CD4-positive, alpha-beta T cell treated with Interleukin-1 beta for 1 hour (primary cell): ENCODE measurements at regions not wholly inside any gene's neighbourhood (a gene's known extent, or its start where the extent isn't known, plus 50 kb on each side); places are given as distances from the start of the nearest gene placed in this dataset.

Experiments used
- DNase-seq, 2 donors: peaks; one replicate each; pipeline ENCODE4 v3.0.0-alpha.2; 2020 to 2022

GRCh38 chr9:90010793-90011192 lies 406.0 kb downstream of the GADD45G start:
- DNase-seq: no peak

- no peak for DNase-seq
Observed at GRCh38 chr9:90012949-90013348, 408.1 kb downstream of the GADD45G start.

- DNase-seq: no peak
Observed at GRCh38 chr9:90013778-90014177, 409.0 kb downstream of the GADD45G start.

GRCh38 chr9:90014421-90014820 lies 409.6 kb downstream of the GADD45G start:
- no peak for DNase-seq

GRCh38 chr9:90016272-90016671 lies 411.5 kb downstream of the GADD45G start:
- no peak for DNase-seq

GRCh38 chr9:90017679-90018078 lies 412.9 kb downstream of the GADD45G start:
- DNase-seq: no peak

- DNase-seq: no peak
Observed at GRCh38 chr9:90018688-90019087, 413.9 kb downstream of the GADD45G start.

- no peak for DNase-seq
Observed at GRCh38 chr9:90019626-90020025, 414.8 kb downstream of the GADD45G start.

GRCh38 chr9:90020276-90020871 lies 415.6 kb downstream of the GADD45G start:
- no peak for DNase-seq

- no peak for DNase-seq
Observed at GRCh38 chr9:90021216-90021906, 416.5 kb downstream of the GADD45G start.

GRCh38 chr9:90022474-90022873 lies 417.7 kb downstream of the GADD45G start:
- DNase-seq: no peak

- DNase-seq: no peak
Observed at GRCh38 chr9:90023861-90024260, 419.0 kb downstream of the GADD45G start.

GRCh38 chr9:90024409-90024808 lies 419.6 kb downstream of the GADD45G start:
- no peak for DNase-seq

GRCh38 chr9:90024823-90025222 lies 420.0 kb downstream of the GADD45G start:
- DNase-seq: no peak

- DNase-seq: no peak
Observed at GRCh38 chr9:90025816-90026215, 421.0 kb downstream of the GADD45G start.

- no peak for DNase-seq
Observed at GRCh38 chr9:90027296-90027790, 422.5 kb downstream of the GADD45G start.

GRCh38 chr9:90029386-90029785 lies 424.6 kb downstream of the GADD45G start:
- no peak for DNase-seq

- no peak for DNase-seq
Observed at GRCh38 chr9:90029996-90030395, 425.2 kb downstream of the GADD45G start.

- DNase-seq: no peak
Observed at GRCh38 chr9:90032296-90033027, 427.6 kb downstream of the GADD45G start.

GRCh38 chr9:90033028-90033650 lies 428.3 kb downstream of the GADD45G start:
- DNase-seq: no peak

- no peak for DNase-seq
Observed at GRCh38 chr9:90034071-90034470, 429.3 kb downstream of the GADD45G start.

- DNase-seq: no peak
Observed at GRCh38 chr9:90035471-90035870, 430.7 kb downstream of the GADD45G start.

- no peak for DNase-seq
Observed at GRCh38 chr9:90037146-90037797, 432.5 kb downstream of the GADD45G start.
